Testis (tissue), 2 donors: ENCODE measurements at regions not wholly inside any gene's neighbourhood (a gene's known extent, or its start where the extent isn't known, plus 50 kb on each side); places are given as distances from the start of the nearest gene placed in this dataset.

Source experiments
- DNase-seq: peaks from one replicate; pipeline ENCODE4 v3.0.0-alpha.2; 2019
- H3K27ac ChIP-seq, 2 donors: fragments of 200-600 bp; sonication (generic); one replicate each; pipeline ENCODE4 v1.5.1; 2019
- H3K27me3 ChIP-seq: fragments of 200-600 bp; sonication (generic); one replicate; pipeline ENCODE4 v1.5.1; 2019
- H3K36me3 ChIP-seq: fragments of 200-600 bp; sonication (generic); one replicate; pipeline ENCODE4 v1.5.1; 2017; ENCODE audit warnings: low read depth; ENCODE audit errors: missing control alignments
- H3K4me1 ChIP-seq: fragments of 200-600 bp; sonication (generic); one replicate; pipeline ENCODE4 v1.5.1; 2019
- H3K4me3 ChIP-seq, 2 donors: fragments of 200-600 bp; sonication (generic); one replicate each; pipeline ENCODE4 v1.5.1; 2017 to 2019
- H3K9me3 ChIP-seq: fragments of 200-600 bp; sonication (generic); one replicate; pipeline ENCODE4 v1.5.1; 2017
- CTCF ChIP-seq, 3 experiments: fragments of 450-650 bp in 2 of 3; fragments of 200-600 bp in 1 of 3; sonication (generic) in 1 of 3; IDR thresholded peaks; one replicate each; pipeline ENCODE4 v1.5.1; 2016 to 2019; ENCODE audit warnings: antibody characterized with exemption in 3 of 3, mild to moderate bottlenecking in 2 of 3, moderate library complexity in 1 of 3
- POLR2A ChIP-seq: fragments of 450-650 bp; IDR thresholded peaks from one replicate; pipeline ENCODE4 v1.6.1; 2017; ENCODE audit warnings: antibody characterized with exemption, mild to moderate bottlenecking, moderate library complexity
- WGBS, 2 donors: methylation state at CpG; one replicate each; pipeline ENCODE4 v1.1.5; 2018; 5-methylcytosine and 5-hydroxymethylcytosine counted together
- intact Hi-C: fragments of 100-400 bp; cut with DNase I; formaldehyde crosslinking; loops from one replicate; pipeline ENCODE4 v1.15.1; 2023; ENCODE audit warnings: low total_unique reads

- intact Hi-C loops, result no loop called here
- no peak for DNase-seq
- Histone ChIP-seq H3K4me1 (no peaks in the 10 kb centered on the region), H3K27ac (no peak overlapping the region), H3K4me3 (no peak overlapping the region), H3K36me3 (no peaks in the 10 kb centered on the region), H3K27me3 (no peaks in the 10 kb centered on the region), H3K9me3 (no peaks in the 10 kb centered on the region)
- WGBS, 2 donors, result 81 to 100% methylated on average over 2 of the region's 2 CpGs
- TF ChIP-seq CTCF (IDR thresholded peaks at IDR 0.05), result no peak
- TF ChIP-seq POLR2A, result no peak
Measured at GRCh38 chr5:154118385-154118784, 72.1 kb upstream of the GALNT10 start.

DNA sequence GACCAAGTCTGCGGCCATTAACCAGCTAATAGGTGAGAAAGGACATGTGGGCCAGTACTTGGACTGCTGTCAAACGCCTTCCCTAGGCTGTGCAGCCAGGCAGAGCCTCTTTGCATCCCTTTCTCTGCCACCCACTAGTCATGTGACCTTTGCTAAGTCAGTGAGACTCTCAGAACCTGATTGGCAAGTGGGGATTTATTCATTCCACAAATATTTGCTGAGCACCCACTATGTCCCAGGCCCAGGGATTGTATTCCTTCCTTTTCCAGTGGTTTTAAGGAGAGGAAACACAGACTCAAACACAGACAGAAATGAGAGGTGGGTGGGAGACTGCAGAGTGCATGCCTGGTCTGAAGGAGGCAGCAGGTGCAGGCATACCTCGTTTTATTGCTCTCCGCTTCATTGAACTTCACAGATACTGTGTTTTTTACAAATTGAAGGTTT, 71.6 kb upstream of the GALNT10 start:
- no peaks in the 10 kb centered on the region for H3K4me1 ChIP-seq
- no peaks in the 10 kb centered on the region for H3K9me3 ChIP-seq
- no peak for TF ChIP-seq POLR2A
- TF ChIP-seq CTCF (IDR thresholded peaks at IDR 0.05), result no peak
- intact Hi-C loops, result no loop called here
- no peak overlapping the region for H3K4me3 ChIP-seq
- 81 to 86% methylated on average over 4 of the region's 4 CpGs for WGBS, 2 donors
- H3K36me3 ChIP-seq, result no peaks in the 10 kb centered on the region
- no peaks in the 10 kb centered on the region for H3K27me3 ChIP-seq
- DNase-seq, result no peak
- H3K27ac ChIP-seq, result no peak overlapping the region

- H3K9me3 ChIP-seq, result no peaks in the 10 kb centered on the region
Measured at GRCh38 chr5:154129013-154129412, 61.5 kb upstream of the GALNT10 start.

GRCh38 chr5:154129921-154130320, 60.6 kb upstream of the GALNT10 start:
- no peaks in the 10 kb centered on the region for H3K27me3 ChIP-seq
- H3K36me3 ChIP-seq, result no peaks in the 10 kb centered on the region
- intact Hi-C loops, result no loop called here
- WGBS, 2 donors, result 85 to 91% methylated on average over 1 of the region's 1 CpG
- DNase-seq, result no peak
- TF ChIP-seq CTCF (IDR thresholded peaks at IDR 0.05) (no peak), POLR2A (no peak)
- no peaks in the 10 kb centered on the region for H3K4me1 ChIP-seq
- no peak overlapping the region for H3K4me3 ChIP-seq
- no peak overlapping the region for H3K27ac ChIP-seq
- no peaks in the 10 kb centered on the region for H3K9me3 ChIP-seq

More at GRCh38 chr5:154129013-154129412, 61.5 kb upstream of the GALNT10 start:
- no peak for DNase-seq
- Histone ChIP-seq H3K36me3 (no peaks in the 10 kb centered on the region), H3K27ac (no peak overlapping the region), H3K4me1 (no peaks in the 10 kb centered on the region), H3K27me3 (no peaks in the 10 kb centered on the region), H3K4me3 (no peak overlapping the region)
- intact Hi-C loops, result no loop called here
- 98 to 100% methylated on average over 3 of the region's 3 CpGs for WGBS, 2 donors
- TF ChIP-seq CTCF (IDR thresholded peaks at IDR 0.05) (no peak), POLR2A (no peak)

GRCh38 chr5:154131817-154132216, 58.7 kb upstream of the GALNT10 start:
- no peak for DNase-seq
- H3K36me3 ChIP-seq, result no peaks in the 10 kb centered on the region

More at GRCh38 chr5:154131817-154132216, 58.7 kb upstream of the GALNT10 start:
- Histone ChIP-seq H3K27me3 (no peaks in the 10 kb centered on the region), H3K9me3 (no peaks in the 10 kb centered on the region), H3K27ac (no peak overlapping the region), H3K4me3 (no peak overlapping the region), H3K4me1 (no peaks in the 10 kb centered on the region)
- WGBS, 2 donors, result 49 to 61% methylated on average over 5 of the region's 5 CpGs
- TF ChIP-seq CTCF (IDR thresholded peaks at IDR 0.05), result no peak
- TF ChIP-seq POLR2A, result no peak
- intact Hi-C loops, result no loop called here
